ENCODE measurements at regions not wholly inside any gene's neighbourhood (a gene's known extent, or its start where the extent isn't known, plus 50 kb on each side); places are given as distances from the start of the nearest gene placed in this dataset.

GRCh38 chr1:96990136-96990535 is 268.6 kb downstream of the PTBP2 start:
- H3K27ac ChIP-seq: no peak overlapping the region
- no peak overlapping the region for H3K4me3 ChIP-seq

DNA sequence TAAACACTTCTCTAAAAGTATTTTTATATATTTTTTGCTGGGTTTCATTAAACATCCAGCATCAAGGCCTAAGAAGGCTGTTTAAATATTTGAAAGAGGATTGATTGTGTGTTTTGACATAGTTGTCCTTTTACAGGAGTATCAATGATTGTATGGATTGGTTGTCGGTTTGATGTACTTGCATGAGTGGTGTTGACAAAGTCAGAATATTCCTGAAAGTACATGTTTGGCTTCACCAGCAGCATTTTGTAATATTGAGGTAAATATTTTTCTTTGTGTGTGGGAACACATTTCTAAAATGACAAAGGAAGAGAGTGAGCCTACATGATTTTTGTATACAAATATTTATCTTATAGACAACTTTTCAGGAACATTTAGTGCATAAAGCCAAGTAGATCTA is 269.7 kb downstream of the PTBP2 start:
- Histone ChIP-seq H3K4me3 (no peak overlapping the region), H3K27ac (no peak overlapping the region)

DNA sequence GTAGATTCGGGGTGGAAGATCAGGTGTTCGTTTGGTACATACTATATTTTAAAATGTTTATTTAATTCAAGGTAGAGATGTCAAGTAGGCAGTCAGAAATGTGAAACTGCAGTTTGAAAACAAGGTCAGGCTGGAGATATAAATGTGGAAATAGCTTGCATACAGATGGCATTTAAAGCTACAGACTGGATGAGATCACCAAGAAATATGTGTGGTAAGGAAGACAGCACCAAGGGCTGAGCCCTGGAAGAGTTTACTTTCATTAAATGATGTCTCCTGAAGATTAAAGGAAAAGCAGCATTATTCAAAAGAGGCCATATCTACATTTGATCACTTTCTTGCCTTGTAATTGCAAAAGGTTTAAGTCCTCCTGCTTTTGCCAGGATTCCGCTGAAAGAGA is 271.3 kb downstream of the PTBP2 start:
- no peak overlapping the region for H3K4me3 ChIP-seq
- no peak overlapping the region for H3K27ac ChIP-seq

DNA sequence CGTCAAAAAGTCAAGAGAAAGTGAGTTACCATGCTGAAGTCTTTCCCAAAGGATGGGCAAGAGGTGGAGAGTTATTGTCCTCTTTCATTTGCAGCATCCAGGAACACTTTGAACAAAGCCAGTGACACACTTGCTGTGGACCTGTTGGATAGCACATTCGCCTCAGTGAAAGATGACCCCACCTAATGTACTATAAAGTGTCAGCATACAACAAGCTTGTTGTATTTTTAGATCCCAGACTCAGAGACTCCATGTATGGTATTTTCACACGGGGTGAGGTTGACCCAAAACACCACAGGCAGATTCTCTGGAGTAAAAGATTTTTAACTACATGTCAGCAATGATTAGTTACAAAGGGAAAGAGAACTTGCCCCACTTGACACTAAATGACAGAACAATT is 273.8 kb downstream of the PTBP2 start:
- H3K27ac ChIP-seq: no peak overlapping the region
- no peak overlapping the region for H3K4me3 ChIP-seq

DNA sequence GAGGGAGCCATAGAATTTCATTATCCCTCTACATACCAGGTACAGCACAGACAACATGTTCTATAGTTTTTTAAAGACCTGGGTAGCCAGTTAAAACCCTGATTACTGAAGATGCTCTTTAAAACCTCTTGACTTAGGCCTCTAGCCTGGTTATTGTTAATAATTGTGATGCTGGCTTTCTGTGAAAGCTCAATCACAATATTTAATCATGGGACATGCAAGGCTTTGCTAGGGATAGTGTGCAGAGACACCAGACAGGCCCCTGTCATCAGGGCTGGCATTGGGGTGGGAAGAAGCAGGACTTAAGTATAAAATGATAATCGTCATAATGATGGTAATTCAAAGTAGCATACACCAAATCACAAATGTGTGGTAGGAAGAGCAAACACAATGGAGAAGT is 274.4 kb downstream of the PTBP2 start:
- Histone ChIP-seq H3K4me3 (no peak overlapping the region), H3K27ac (no peak overlapping the region)

DNA sequence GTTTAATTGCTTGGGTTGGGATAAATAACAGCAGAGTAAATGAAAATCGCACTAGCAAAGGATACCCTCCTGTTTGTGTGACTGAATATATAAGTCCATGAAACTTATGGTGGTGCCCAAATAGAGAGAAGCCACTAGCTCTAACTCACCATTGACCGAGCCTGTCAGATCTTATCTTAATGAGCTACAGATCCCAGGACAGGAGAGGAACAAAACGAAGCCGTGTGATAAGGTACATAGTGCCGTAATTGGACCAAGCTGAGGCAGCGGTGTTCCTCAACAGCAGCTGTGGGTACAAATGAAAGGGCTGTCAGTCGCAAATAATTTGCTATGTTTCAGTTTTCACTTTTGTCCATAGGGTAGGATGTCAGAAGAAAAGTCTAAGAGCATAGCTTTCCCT is 276.1 kb downstream of the PTBP2 start:
- H3K4me3 ChIP-seq: no peak overlapping the region
- no peak overlapping the region for H3K27ac ChIP-seq

GRCh38 chr1:96998466-96998865 is 276.9 kb downstream of the PTBP2 start:
- Histone ChIP-seq H3K4me3 (no peak overlapping the region), H3K27ac (no peak overlapping the region)

DNA sequence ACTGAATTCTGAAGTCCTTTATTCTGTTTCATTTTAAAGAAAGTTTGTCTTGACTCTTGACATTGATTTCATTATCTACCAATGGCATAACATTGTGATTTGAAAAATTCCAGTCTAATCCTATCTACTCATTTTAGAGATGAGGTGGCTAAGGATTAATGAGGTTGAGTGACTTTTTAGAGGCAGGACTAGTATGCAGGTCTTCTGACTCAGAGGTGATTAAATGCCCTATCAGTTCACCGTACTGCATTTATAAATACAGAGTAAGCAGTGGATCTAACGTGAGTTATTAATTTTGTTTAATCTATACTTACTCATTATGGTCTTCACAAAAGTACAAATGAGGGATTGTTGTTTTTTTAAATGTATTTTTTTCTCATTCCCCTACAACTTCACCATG is 277.6 kb downstream of the PTBP2 start:
- Histone ChIP-seq H3K27ac (no peak overlapping the region), H3K4me3 (no peak overlapping the region)

GRCh38 chr1:97004054-97004453 is 282.5 kb downstream of the PTBP2 start:
- H3K4me3 ChIP-seq: no peak overlapping the region
- H3K27ac ChIP-seq: no peak overlapping the region

DNA sequence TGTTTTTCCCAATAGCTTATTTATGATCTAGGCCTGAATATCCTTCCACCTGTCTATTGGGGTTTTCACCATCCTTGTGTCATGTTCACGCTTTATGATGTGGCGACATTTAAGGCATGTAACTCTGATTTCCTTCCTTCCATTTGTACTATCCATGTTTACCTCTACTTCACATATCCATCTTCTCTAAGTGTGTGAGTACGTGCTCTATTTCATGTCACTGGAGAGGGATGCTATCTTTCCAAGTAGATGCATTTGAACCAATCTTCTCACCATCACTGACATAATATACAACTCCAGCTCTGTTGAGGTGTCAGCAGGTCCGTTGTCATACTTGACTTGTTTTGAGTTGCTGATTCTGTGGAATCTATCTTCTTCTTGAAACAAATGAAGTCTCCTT is 283.2 kb downstream of the PTBP2 start:
- no peak overlapping the region for H3K27ac ChIP-seq
- H3K4me3 ChIP-seq: no peak overlapping the region

DNA sequence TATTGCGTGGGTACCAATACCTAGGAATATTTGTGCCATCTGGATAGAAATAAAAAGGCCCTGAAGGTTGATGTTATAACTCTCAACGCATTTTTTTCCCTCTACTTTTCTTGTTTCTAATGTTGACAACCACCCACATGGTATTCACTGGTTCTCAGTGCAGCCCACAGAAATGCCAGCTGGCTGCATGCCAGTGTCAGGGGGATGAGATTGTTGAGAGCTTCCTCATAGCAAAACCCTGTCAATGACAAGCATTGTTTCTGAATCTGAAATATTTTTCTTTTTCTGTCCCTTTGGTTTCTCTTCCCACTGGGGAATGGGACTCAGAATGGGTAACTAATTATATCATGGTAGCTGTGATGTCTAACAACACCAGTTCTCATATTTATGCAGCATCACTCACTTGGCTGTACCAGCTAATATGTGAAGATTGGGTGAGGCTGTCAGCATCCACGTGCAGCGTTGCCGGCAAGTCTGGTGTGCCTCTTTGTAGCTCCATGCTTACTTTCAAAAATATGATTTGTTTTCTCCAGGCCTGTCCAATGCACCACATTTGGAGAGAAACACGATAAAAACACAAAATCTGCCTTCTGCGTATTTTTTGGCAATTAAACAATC is 284.6 kb downstream of the PTBP2 start:
- Histone ChIP-seq H3K4me3 (no peak overlapping the region), H3K27ac (no peak overlapping the region)

DNA sequence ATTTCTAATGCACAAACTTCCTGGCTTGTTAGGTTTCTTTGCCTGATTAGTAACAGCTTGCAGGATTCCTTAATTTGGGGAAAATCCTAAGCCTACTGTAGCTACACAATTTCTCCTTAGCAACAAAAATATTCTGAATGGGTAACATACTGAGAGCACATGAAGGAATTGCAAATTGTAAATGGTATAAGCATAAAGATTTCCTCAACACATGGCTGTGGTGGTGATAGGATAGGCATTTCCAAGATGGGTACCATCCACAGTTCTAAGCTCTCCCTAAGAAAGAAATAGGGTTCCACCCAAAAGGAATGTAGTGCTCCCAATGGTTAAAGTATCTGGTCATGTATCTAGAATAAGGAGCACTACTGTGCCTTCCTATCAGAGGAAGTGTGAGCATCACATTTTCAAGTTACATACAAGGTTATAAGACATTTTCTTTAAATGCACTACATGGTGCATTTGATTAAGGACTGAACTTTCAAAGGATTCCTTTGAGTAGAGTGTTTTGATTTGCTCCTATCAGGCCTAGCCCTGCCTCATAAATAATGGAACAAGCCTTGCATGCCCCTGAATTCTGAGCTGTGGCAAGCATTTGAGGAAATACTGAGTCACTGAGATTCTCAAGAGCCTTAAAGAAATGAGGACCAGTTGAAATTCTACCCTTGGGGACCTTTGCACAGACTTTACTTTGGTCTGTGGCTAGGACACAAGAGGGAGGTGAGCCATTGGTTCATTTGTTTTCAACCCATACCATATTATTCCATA is 286.4 kb downstream of the PTBP2 start:
- no peak overlapping the region for H3K27ac ChIP-seq
- no peak overlapping the region for H3K4me3 ChIP-seq

DNA sequence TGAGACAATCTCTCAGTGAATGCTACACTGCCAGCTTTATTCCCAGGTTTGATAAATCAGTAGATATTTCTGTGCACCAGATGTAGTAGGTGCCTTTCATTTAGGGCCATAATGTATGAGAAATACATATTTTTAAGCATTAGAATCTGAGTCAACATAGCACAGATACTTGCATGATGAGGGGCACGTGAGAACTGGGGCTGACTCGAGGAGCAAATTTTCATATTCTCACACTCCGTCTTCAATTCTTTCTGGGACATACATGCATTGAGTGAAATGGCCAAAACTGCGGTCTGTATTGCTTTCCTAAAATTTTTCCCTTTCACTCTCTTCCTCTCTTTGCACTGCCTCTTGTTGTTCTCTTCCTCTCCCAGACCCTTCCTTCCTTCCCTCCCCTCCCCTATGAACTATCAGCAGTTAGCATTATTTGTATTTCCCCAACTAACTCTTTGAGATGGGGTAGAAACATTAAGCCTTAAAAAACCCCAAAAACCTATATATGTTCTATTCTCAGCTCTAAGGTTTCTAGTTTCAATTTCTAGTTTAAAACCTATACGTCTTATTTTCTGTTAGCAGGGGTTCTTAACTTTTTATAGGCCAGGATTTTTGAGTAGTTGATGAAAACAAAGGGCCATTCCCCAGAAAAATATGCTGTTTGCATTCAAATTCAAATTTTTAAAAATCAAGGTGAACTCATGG is 289.1 kb downstream of the PTBP2 start:
- Histone ChIP-seq H3K27ac (no peak overlapping the region), H3K4me3 (no peak overlapping the region)

GRCh38 chr1:97013136-97013535 is 291.6 kb downstream of the PTBP2 start:
- no peak overlapping the region for H3K4me3 ChIP-seq
- H3K27ac ChIP-seq: no peak overlapping the region

- H3K4me3 ChIP-seq: no peak overlapping the region
- H3K27ac ChIP-seq: no peak overlapping the region
Observed at GRCh38 chr1:97013941-97014340, 292.4 kb downstream of the PTBP2 start.

DNA sequence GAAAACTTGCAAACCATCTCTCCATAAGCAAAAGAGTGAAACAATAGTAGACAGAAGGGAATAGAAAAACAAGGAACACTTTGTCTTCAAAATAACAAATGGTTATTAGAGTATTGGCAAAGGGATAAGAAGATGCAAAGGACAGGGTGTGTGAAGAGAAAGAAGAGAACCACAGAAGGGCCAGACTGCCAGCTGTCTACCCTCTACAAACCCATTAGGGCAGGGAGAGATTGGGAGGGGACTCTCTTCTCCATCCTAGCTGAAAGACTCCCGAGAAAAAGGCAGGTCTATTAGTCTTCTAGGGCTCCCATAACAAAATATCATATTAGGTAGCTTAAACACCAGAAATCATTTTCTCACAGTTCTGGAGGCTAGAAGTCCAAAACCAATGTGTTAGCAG is 292.8 kb downstream of the PTBP2 start:
- Histone ChIP-seq H3K27ac (no peak overlapping the region), H3K4me3 (no peak overlapping the region)

GRCh38 chr1:97017895-97018294 is 296.3 kb downstream of the PTBP2 start:
- H3K4me3 ChIP-seq: no peak overlapping the region
- H3K27ac ChIP-seq: no peak overlapping the region
